K562 (cell line): ENCODE measurements at regions not wholly inside any gene's neighbourhood (a gene's known extent, or its start where the extent isn't known, plus 50 kb on each side); places are given as distances from the start of the nearest gene placed in this dataset.

ENCODE experiments used
- ATAC-seq: fragments of 200-7000 bp; cut with Tn5 transposase; 3 replicates; pipeline ENCODE4 v1.9.1; 2020; ENCODE audit warnings: moderate library complexity
- BruUV-seq: library from RNA; stranded (reverse); fragments of 400-500 nt; replicated peaks from 2 replicates; lab custom pipeline; 2021; lab: Mats Ljungman, UMichigan
- CTCF ChIA-PET: fragments of 300-600 bp; formaldehyde crosslinking; extraction: SDS; loops from one replicate; lab custom pipeline; 2021; ENCODE audit warnings: low intra/inter-chr PET ratio; lab: Yijun Ruan, JAX
- POLR2A ChIA-PET: fragments of 300-600, 350-650 bp; sonication (Branson Sonifier 250); formaldehyde crosslinking; extraction: SDS; loops from one replicate; lab custom pipeline; 2021; ENCODE audit warnings: antibody characterized with exemption, inconsistent platforms; lab: Yijun Ruan, JAX
- DNase-seq, 4 experiments: peaks; one replicate each; pipeline versions ENCODE4 v3.0.0 to v3.0.0-alpha.2; 2011 to 2018; ENCODE audit warnings: low spot score in 3 of 4, mixed read lengths in 3 of 4; ENCODE audit errors: extremely low read depth in 1 of 4
- FAIRE-seq: peaks from 2 replicates; lab custom pipeline; 2011; peaks lifted over from hg19 to GRCh38; lab: Jason Lieb, UNC
- H2AFZ ChIP-seq: 2 replicates; pipeline ENCODE4 v1.6.0; 2011; ENCODE audit warnings: low read depth, low read length, control low read depth, inconsistent platforms
- H3K27ac ChIP-seq: fragments of 200-600 bp; 3 replicates; pipeline ENCODE4 v1.8.0; 2011; ENCODE audit warnings: low read depth, mild to moderate bottlenecking, control low read depth, inconsistent platforms, low read length, moderate library complexity, mixed read lengths; ENCODE audit errors: extremely low read depth
- H3K27me3 ChIP-seq, 2 experiments: fragments of 300-600 bp in 1 of 2; 2 replicates in 1 of 2; 3 replicates in 1 of 2; pipeline versions ENCODE4 v1.6.0 to v1.8.0; 2011; ENCODE audit warnings: inconsistent platforms in 2 of 2, low read length in 2 of 2, mild to moderate bottlenecking in 1 of 2, mixed read lengths in 1 of 2, moderate library complexity in 1 of 2; ENCODE audit not compliant: control insufficient read depth in 2 of 2, insufficient read depth in 2 of 2
- H3K36me3 ChIP-seq: fragments of 300-600 bp; 3 replicates; pipeline ENCODE4 v1.8.0; 2011; ENCODE audit warnings: mild to moderate bottlenecking, low read length, inconsistent platforms; ENCODE audit not compliant: control insufficient read depth, insufficient read depth
- H3K4me1 ChIP-seq, 2 experiments: fragments of 200-600 bp in 1 of 2; replicated peaks in 1 of 2; 2 replicates in 1 of 2; 3 replicates in 1 of 2; pipeline versions ENCODE4 v1.5.1 to v1.8.0; 2011; ENCODE audit warnings: inconsistent platforms in 2 of 2, low read length in 2 of 2, mild to moderate bottlenecking in 1 of 2, mixed read lengths in 1 of 2, moderate library complexity in 1 of 2; ENCODE audit not compliant: control insufficient read depth in 2 of 2, insufficient read depth in 2 of 2
- H3K4me2 ChIP-seq: 2 replicates; pipeline ENCODE4 v1.6.1; 2011; ENCODE audit warnings: low read length, control low read depth, inconsistent platforms, mixed read lengths; ENCODE audit not compliant: insufficient read depth
- H3K4me3 ChIP-seq: fragments of 200-600 bp; sonication (generic), shearing (Covaris generic); 2 replicates; pipeline ENCODE4 v1.5.1; 2016; ENCODE audit warnings: control low read depth, inconsistent platforms
- H3K79me2 ChIP-seq: fragments of 200-600 bp; 3 replicates; pipeline ENCODE4 v1.8.0; 2011; ENCODE audit warnings: low read length, inconsistent platforms; ENCODE audit not compliant: control insufficient read depth, insufficient read depth
- H3K9ac ChIP-seq, 2 experiments: 2 replicates each; pipeline versions ENCODE4 v1.6.0 to v1.6.1; 2011; ENCODE audit warnings: low read depth in 2 of 2, low read length in 2 of 2, control low read depth in 1 of 2, inconsistent platforms in 1 of 2, mild to moderate bottlenecking in 1 of 2, mixed read lengths in 1 of 2; ENCODE audit not compliant: insufficient read depth in 1 of 2
- H3K9me1 ChIP-seq: one replicate; pipeline ENCODE4 v1.6.0; 2011; ENCODE audit warnings: inconsistent platforms, mild to moderate bottlenecking, low read length, moderate library complexity; ENCODE audit not compliant: control insufficient read depth, insufficient read depth
- H3K9me3 ChIP-seq: replicated peaks from 2 replicates; pipeline ENCODE4 v1.5.1; 2011; ENCODE audit warnings: low read depth, low read length, inconsistent platforms; ENCODE audit not compliant: control insufficient read depth, insufficient read depth
- H4K20me1 ChIP-seq: replicated peaks from 2 replicates; pipeline ENCODE4 v1.6.1; 2011; ENCODE audit warnings: low read length, inconsistent platforms, mixed read lengths; ENCODE audit not compliant: control insufficient read depth, insufficient read depth
- ADNP ChIP-seq: fragments of 200-800 bp; sonication (Bioruptor generic); IDR thresholded peaks from 2 replicates; pipeline ENCODE4 v1.6.1; 2016; ENCODE audit warnings: missing genetic modification characterization, missing compliant biosample characterization
- MED1 ChIP-seq: sonication (generic); formaldehyde crosslinking; IDR thresholded peaks from 2 replicates; pipeline ENCODE4 v1.8.1; 2023; ENCODE audit warnings: missing genetic modification reagents, borderline replicate concordance
- NFE2 ChIP-seq: IDR thresholded peaks from 2 replicates; pipeline ENCODE4 v1.6.1; 2014; ENCODE audit warnings: antibody characterized with exemption, low read depth
- TRIM25 ChIP-seq: fragments of 450-650 bp; IDR thresholded peaks from 2 replicates; pipeline ENCODE4 v1.7.0; 2016; ENCODE audit warnings: borderline replicate concordance
- WGBS: fragments of 100-300 bp; shearing (Covaris generic); methylation state at CpG from one replicate; pipeline ENCODE4 v1.1.6; 2016; ENCODE audit warnings: low coverage, mixed read lengths; ENCODE audit not compliant: insufficient coverage; ENCODE audit errors: missing lambda C conversion rate; 5-methylcytosine and 5-hydroxymethylcytosine counted together
- in situ Hi-C: fragments of 300-500 bp; cut with MboI; formaldehyde crosslinking; loops from 4 replicates; pipeline ENCODE4 v1.15.0; 2018; ENCODE audit warnings: inconsistent platforms, mixed read lengths
- intact Hi-C: fragments of 100-400 bp; cut with micrococcal nuclease; formaldehyde crosslinking; loops from 2 replicates; pipeline ENCODE4 v1.14.2; 2022
- TF ChIP-seq, protein P1 (sequence below): fragments of 250-450 bp; sonication (Bioruptor Pico); IDR thresholded peaks from 2 replicates; pipeline ENCODE4 v1.4.0; 2020; ENCODE audit warnings: mild to moderate bottlenecking

GRCh38 chr18:41499345-41499744, 455.7 kb upstream of the PIK3C3 start:
- no peak for FAIRE-seq
- CTCF ChIA-PET: no interaction called here

More at GRCh38 chr18:41499345-41499744, 455.7 kb upstream of the PIK3C3 start:
- H3K4me1 ChIP-seq: no peaks in the 10 kb centered on the region
- ATAC-seq: no peak
- DNase-seq: no peak
- no peak overlapping the region for H3K4me3 ChIP-seq
- no peaks in the 10 kb centered on the region for H4K20me1 ChIP-seq
- no peaks in the 10 kb centered on the region for H3K27me3 ChIP-seq
- intact Hi-C loops (no loop called here), in situ Hi-C loops (no loop called here)
- no peak overlapping the region for H2AFZ ChIP-seq
- H3K9ac ChIP-seq: no peak overlapping the region
- no peaks in the 10 kb centered on the region for H3K36me3 ChIP-seq
- no peaks in the 10 kb centered on the region for H3K9me3 ChIP-seq
- no peaks in the 10 kb centered on the region for H3K79me2 ChIP-seq
- 0% methylated on average over 1 of the region's 1 CpG for WGBS
- POLR2A ChIA-PET: no interaction called here
- TF ChIP-seq MED1 (CRISPR knock-in tag): no peak
- TF ChIP-seq ADNP (tag): no peak
- TF ChIP-seq, protein P1, sequence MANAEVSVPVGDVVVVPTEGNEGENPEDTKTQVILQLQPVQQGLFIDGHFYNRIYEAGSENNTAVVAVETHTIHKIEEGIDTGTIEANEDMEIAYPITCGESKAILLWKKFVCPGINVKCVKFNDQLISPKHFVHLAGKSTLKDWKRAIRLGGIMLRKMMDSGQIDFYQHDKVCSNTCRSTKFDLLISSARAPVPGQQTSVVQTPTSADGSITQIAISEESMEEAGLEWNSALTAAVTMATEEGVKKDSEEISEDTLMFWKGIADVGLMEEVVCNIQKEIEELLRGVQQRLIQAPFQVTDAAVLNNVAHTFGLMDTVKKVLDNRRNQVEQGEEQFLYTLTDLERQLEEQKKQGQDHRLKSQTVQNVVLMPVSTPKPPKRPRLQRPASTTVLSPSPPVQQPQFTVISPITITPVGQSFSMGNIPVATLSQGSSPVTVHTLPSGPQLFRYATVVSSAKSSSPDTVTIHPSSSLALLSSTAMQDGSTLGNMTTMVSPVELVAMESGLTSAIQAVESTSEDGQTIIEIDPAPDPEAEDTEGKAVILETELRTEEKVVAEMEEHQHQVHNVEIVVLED (CRISPR knock-in tag): no peak
- TF ChIP-seq NFE2: no peak
- TF ChIP-seq TRIM25: no peak
- H3K27ac ChIP-seq: no peak overlapping the region
- H3K4me2 ChIP-seq: no peak overlapping the region
- no peaks in the 10 kb centered on the region for H3K9me1 ChIP-seq
- BruUV-seq: no TSS peak
